A673 (cell line): ENCODE measurements at regions not wholly inside any gene's neighbourhood (a gene's known extent, or its start where the extent isn't known, plus 50 kb on each side); places are given as distances from the start of the nearest gene placed in this dataset.
"Not testable (repeated sequence)": the region's sequence is repeated elsewhere in the genome, so short reads cannot be mapped to it uniquely, and the experiment has no call there.

ENCODE experiments used
- BruUV-seq: library from RNA; stranded (reverse); fragments of 400-500 nt; replicated peaks from 2 replicates; lab custom pipeline; 2021; lab: Mats Ljungman, UMichigan
- CTCF ChIA-PET: fragments of 300-600 bp; sonication (Branson Sonifier 250); formaldehyde crosslinking; loops from one replicate; lab custom pipeline; 2022; ENCODE audit warnings: antibody characterized with exemption; lab: Charles Lee
- POLR2A ChIA-PET: fragments of 300-600 bp; sonication (Branson Sonifier 250); formaldehyde crosslinking; loops from one replicate; lab custom pipeline; 2022; ENCODE audit warnings: antibody characterized with exemption; ENCODE audit not compliant: low non-redundant PET; lab: Charles Lee
- DNase-seq: peaks from one replicate; pipeline ENCODE4 v3.0.0-alpha.2; 2015; ENCODE audit warnings: low spot score
- H3K27ac ChIP-seq: fragments of 200-600 bp; sonication (generic); 2 replicates; pipeline ENCODE4 v1.5.1; 2016; ENCODE audit warnings: mixed run types, low read depth, mild to moderate bottlenecking, mixed read lengths, antibody characterized with exemption, low read length; ENCODE audit not compliant: poor library complexity, severe bottlenecking
- H3K27me3 ChIP-seq: fragments of 200-600 bp; sonication (generic); replicated peaks from 2 replicates; pipeline ENCODE4 v1.6.1; 2017; ENCODE audit warnings: mixed run types, low read depth, mild to moderate bottlenecking, mixed read lengths, antibody characterized with exemption, low read length; ENCODE audit not compliant: insufficient read depth, poor library complexity
- H3K36me3 ChIP-seq: fragments of 200-600 bp; sonication (generic); 2 replicates; pipeline ENCODE4 v1.6.1; 2016; ENCODE audit warnings: mixed run types, mild to moderate bottlenecking, mixed read lengths, antibody characterized with exemption, low read length; ENCODE audit not compliant: insufficient read depth, poor library complexity, severe bottlenecking
- H3K4me1 ChIP-seq: fragments of 200-600 bp; sonication (generic); 2 replicates; pipeline ENCODE4 v1.6.1; 2017; ENCODE audit warnings: mixed run types, mild to moderate bottlenecking, mixed read lengths, antibody characterized with exemption, low read length; ENCODE audit not compliant: insufficient read depth, poor library complexity, severe bottlenecking
- H3K4me3 ChIP-seq: fragments of 200-600 bp; sonication (generic); 2 replicates; pipeline ENCODE4 v1.5.1; 2016; ENCODE audit warnings: low read depth, mixed run types, mild to moderate bottlenecking, mixed read lengths, low read length; ENCODE audit not compliant: poor library complexity, severe bottlenecking
- H3K9me3 ChIP-seq: fragments of 200-600 bp; sonication (generic); 2 replicates; pipeline ENCODE4 v1.6.1; 2016; ENCODE audit warnings: mixed run types, low read depth, mild to moderate bottlenecking, mixed read lengths, antibody characterized with exemption, low read length; ENCODE audit not compliant: poor library complexity, severe bottlenecking
- EZH2 ChIP-seq: fragments of 200-600 bp; sonication (generic); IDR thresholded peaks from 2 replicates; pipeline ENCODE4 v1.6.1; 2017; ENCODE audit warnings: borderline replicate concordance, low read depth, mild to moderate bottlenecking, mixed read lengths, antibody characterized with exemption, low read length; ENCODE audit not compliant: poor library complexity, severe bottlenecking
- intact Hi-C: fragments of 100-400 bp; cut with micrococcal nuclease; formaldehyde crosslinking; loops from one replicate; pipeline ENCODE4 v1.10.0; 2022; ENCODE audit not compliant: unreplicated experiment
- TF ChIP-seq, protein P1 (sequence below): fragments of 300-800, 200-600 bp; sonication (generic); conservative IDR thresholded peaks from 2 replicates; pipeline ENCODE4 v1.5.1; 2017; ENCODE audit warnings: low read depth, mild to moderate bottlenecking, antibody characterized with exemption, low read length, moderate library complexity, mixed read lengths

- no peak for DNase-seq
- Histone ChIP-seq H3K27ac (no peak overlapping the region), H3K9me3 (no peaks in the 10 kb centered on the region), H3K36me3 (no peaks in the 10 kb centered on the region), H3K4me1 (no peaks in the 10 kb centered on the region), H3K4me3 (no peak overlapping the region), H3K27me3 (no peaks in the 10 kb centered on the region)
- CTCF ChIA-PET, result no interaction called here
- intact Hi-C loops, result no loop called here
- TF ChIP-seq, protein P1, sequence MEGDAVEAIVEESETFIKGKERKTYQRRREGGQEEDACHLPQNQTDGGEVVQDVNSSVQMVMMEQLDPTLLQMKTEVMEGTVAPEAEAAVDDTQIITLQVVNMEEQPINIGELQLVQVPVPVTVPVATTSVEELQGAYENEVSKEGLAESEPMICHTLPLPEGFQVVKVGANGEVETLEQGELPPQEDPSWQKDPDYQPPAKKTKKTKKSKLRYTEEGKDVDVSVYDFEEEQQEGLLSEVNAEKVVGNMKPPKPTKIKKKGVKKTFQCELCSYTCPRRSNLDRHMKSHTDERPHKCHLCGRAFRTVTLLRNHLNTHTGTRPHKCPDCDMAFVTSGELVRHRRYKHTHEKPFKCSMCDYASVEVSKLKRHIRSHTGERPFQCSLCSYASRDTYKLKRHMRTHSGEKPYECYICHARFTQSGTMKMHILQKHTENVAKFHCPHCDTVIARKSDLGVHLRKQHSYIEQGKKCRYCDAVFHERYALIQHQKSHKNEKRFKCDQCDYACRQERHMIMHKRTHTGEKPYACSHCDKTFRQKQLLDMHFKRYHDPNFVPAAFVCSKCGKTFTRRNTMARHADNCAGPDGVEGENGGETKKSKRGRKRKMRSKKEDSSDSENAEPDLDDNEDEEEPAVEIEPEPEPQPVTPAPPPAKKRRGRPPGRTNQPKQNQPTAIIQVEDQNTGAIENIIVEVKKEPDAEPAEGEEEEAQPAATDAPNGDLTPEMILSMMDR, result no peak
- TF ChIP-seq EZH2, result no peak
- POLR2A ChIA-PET, result no interaction called here
- no TSS peak for BruUV-seq
Observed at GRCh38 chr16:14384745-14385144, 245.3 kb downstream of the PARN start.

DNA sequence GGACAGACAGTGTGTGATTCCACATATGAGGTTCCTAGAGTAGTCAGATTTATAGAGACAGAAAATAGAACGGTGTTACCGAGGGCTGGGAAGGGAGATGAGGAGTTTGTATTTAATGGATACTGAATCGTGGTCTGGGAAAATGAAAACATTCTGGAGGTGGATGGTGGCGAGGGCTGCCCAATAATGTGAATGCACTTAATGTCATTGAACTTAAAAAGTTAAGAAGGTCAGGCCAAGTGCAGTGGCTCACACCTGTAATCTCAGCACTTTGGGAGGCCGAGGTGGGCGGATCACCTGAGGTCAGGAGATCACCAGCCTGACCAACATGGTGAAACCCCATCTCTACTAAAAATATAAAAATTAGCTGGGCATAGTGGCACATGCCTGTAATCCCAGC is 246.2 kb downstream of the PARN start:
- DNase-seq, H3K9me3 ChIP-seq, POLR2A ChIA-PET, H3K27ac ChIP-seq, H3K27me3 ChIP-seq, CTCF ChIA-PET, H3K36me3 ChIP-seq, H3K4me1 ChIP-seq, BruUV-seq, H3K4me3 ChIP-seq, intact Hi-C loops: not testable (repeated sequence)

- Histone ChIP-seq H3K9me3 (no peaks in the 10 kb centered on the region), H3K27me3 (no peaks in the 10 kb centered on the region), H3K4me3 (no peak overlapping the region), H3K36me3 (no peaks in the 10 kb centered on the region), H3K27ac (no peak overlapping the region), H3K4me1 (no peaks in the 10 kb centered on the region)
- no peak for TF ChIP-seq EZH2
- TF ChIP-seq, protein P1, result no peak
- no peak for DNase-seq
- intact Hi-C loops, result no loop called here
- no TSS peak for BruUV-seq
- CTCF ChIA-PET, result no interaction called here
- POLR2A ChIA-PET, result no interaction called here
Observed at GRCh38 chr16:14378689-14379467, 251.2 kb downstream of the PARN start.

- Histone ChIP-seq H3K27ac (no peak overlapping the region), H3K36me3 (no peaks in the 10 kb centered on the region), H3K4me3 (no peak overlapping the region), H3K27me3 (no peaks in the 10 kb centered on the region), H3K9me3 (no peaks in the 10 kb centered on the region), H3K4me1 (no peaks in the 10 kb centered on the region)
- no peak for DNase-seq
- no TSS peak for BruUV-seq
- TF ChIP-seq EZH2, result no peak
- TF ChIP-seq, protein P1, result no peak
- intact Hi-C loops, result no loop called here
- ChIA-PET POLR2A (no interaction called here), CTCF (no interaction called here)
Observed at GRCh38 chr16:14378131-14378551, 251.9 kb downstream of the PARN start.
